Dendritic cell treated with granulocyte-macrophage colony-stimulating factor and Interleukin-4, amounts not matched to agents 40 ng/mL and 50 ng/mL, for 4 days (primary cell): ENCODE measurements at regions not wholly inside any gene's neighbourhood (a gene's known extent, or its start where the extent isn't known, plus 50 kb on each side); places are given as distances from the start of the nearest gene placed in this dataset.

Source experiments
- H3K27ac Mint-ChIP-seq: one replicate; pipeline ENCODE4 v1.8.0; 2022; ENCODE audit warnings: mild to moderate bottlenecking, mixed read lengths
- H3K27me3 Mint-ChIP-seq: one replicate; pipeline ENCODE4 v1.8.0; 2022; ENCODE audit warnings: mild to moderate bottlenecking, mixed read lengths
- H3K36me3 Mint-ChIP-seq: one replicate; pipeline ENCODE4 v1.8.0; 2022; ENCODE audit warnings: low read depth, mixed read lengths
- H3K4me1 Mint-ChIP-seq: one replicate; pipeline ENCODE4 v1.8.0; 2022; ENCODE audit warnings: low read depth, mixed read lengths
- H3K4me3 Mint-ChIP-seq: one replicate; pipeline ENCODE4 v1.8.0; 2022; ENCODE audit warnings: mild to moderate bottlenecking, moderate library complexity, mixed read lengths
- H3K9me3 Mint-ChIP-seq: one replicate; pipeline ENCODE4 v1.8.0; 2022; ENCODE audit warnings: mixed read lengths
- intact Hi-C: fragments of 100-400 bp; cut with micrococcal nuclease; formaldehyde crosslinking; loops from one replicate; pipeline ENCODE4 v1.15.0; 2022

DNA sequence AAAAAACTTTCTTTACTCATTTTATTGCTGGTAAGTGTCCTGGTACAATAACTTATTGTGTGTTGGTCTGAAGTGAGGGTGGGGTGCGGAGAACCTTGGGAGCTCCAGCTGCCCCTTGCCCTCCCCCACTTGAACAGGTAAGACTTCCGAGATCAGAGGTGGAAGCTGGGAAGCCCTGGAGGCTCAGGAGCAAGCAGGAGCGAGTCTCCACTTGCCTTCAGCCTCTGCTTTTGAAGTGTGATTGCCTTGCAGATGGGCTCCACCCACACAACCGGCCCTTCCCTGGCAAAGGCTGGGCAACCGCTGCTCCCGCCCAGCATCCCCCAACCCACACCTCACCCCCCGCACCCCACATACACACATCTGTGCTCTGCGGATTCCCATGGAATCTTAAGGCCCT is 179.6 kb downstream of the TFAP2C start:
- no peak overlapping the region for H3K27ac Mint-ChIP-seq
- H3K4me3 Mint-ChIP-seq, result no peak overlapping the region
- peaks cover 13% of the 10 kb centered on the region for H3K27me3 Mint-ChIP-seq
- no peaks in the 10 kb centered on the region for H3K36me3 Mint-ChIP-seq
- no peaks in the 10 kb centered on the region for H3K4me1 Mint-ChIP-seq
- intact Hi-C loops, result no loop called here
- no peaks in the 10 kb centered on the region for H3K9me3 Mint-ChIP-seq

DNA sequence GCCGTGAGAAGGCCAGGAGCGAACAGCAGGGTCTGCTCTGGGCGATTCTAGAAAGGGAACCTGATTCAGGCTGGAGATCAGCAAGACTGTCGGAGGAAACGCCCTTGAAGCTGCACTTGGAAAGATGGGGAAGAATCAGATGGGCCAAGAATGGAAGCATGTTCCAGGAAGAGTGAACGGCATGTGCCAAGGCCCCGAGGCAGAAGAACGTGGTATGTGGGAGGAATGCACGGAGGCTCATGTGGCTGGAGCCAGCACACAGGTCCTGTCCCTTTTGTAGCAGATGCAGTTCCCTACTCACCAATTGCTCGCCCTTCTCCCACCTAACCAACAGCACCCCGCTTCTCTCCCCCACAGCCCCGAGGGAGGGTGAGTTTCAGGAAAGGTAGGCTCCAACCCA is 180.6 kb downstream of the TFAP2C start:
- intact Hi-C loops, result no loop called here

DNA sequence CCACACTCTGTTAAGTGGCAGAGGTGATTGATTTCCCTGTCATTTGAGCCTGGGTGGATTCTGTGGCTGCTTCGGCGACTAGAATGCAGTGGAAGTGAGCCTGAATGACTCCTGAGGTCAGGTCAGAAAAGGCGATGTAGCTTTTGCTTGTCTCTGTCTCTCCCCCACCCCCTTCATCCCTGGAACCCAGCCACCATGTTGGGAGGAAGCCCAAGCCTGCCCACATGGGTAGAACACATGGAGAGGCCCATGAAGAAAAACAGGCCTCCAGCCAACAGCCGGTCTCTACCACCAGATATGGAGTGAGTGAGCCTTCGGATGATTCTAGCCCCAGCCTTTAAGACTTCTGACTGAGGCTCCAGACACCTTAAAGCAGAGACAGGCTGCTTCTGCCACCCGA is 181.0 kb downstream of the TFAP2C start:
- no peak overlapping the region for H3K4me3 Mint-ChIP-seq
- peaks cover 13% of the 10 kb centered on the region for H3K27me3 Mint-ChIP-seq
- H3K27ac Mint-ChIP-seq, result no peak overlapping the region
- no peaks in the 10 kb centered on the region for H3K9me3 Mint-ChIP-seq
- no peaks in the 10 kb centered on the region for H3K4me1 Mint-ChIP-seq
- H3K36me3 Mint-ChIP-seq, result no peaks in the 10 kb centered on the region
- intact Hi-C loops, result no loop called here

More for the DNA sequence above, 180.6 kb downstream of the TFAP2C start:
- Mint-ChIP-seq H3K27ac (no peak overlapping the region), H3K36me3 (no peaks in the 10 kb centered on the region), H3K4me1 (no peaks in the 10 kb centered on the region), H3K4me3 (no peak overlapping the region), H3K9me3 (no peaks in the 10 kb centered on the region), H3K27me3 (peaks cover 13% of the 10 kb centered on the region)

DNA sequence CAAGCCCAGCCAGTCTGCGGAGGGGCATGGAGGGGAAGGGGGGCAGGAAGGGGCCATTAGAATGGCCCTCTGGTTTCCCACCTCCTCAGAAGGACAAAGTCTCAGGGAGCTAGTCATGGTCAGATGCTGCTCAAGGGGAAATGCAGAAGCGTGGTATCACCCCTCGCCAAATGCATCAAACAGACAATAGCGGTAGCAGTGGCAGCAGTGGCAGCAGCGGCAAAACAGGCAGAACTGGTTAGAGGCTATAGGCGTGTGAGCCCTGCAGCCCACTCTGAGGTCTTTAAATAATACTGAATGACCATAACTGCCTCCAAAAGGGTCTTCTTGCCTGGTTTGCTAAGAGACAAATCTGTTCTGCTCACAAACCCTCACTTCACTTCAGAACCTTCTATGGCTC is 186.7 kb downstream of the TFAP2C start:
- intact Hi-C loops, result no loop called here
- Mint-ChIP-seq H3K27me3 (peaks cover 6% of the 10 kb centered on the region), H3K36me3 (no peaks in the 10 kb centered on the region), H3K27ac (no peak overlapping the region), H3K9me3 (no peaks in the 10 kb centered on the region), H3K4me3 (no peak overlapping the region), H3K4me1 (no peaks in the 10 kb centered on the region)

DNA sequence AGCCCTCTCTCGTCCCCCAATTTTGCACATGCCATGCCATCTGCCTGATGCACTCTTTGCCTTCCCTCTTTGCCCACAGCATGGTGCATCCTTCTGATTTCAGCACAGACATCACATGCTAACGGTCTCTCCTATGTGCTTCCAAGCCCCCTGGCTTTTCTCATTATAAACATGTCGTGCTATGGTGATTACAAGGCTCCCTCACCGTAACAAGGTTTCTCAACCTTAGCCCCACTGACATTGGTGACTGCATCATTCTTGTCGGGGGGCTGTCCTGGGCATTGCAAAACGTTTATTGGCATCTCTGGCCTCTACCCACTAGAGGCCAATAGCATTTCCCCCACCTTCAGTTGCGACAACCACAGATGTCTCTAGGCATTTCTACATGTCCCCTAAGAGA is 187.2 kb downstream of the TFAP2C start:
- Mint-ChIP-seq H3K27me3 (peaks cover 6% of the 10 kb centered on the region), H3K4me3 (no peak overlapping the region), H3K27ac (no peak overlapping the region), H3K9me3 (no peaks in the 10 kb centered on the region), H3K36me3 (no peaks in the 10 kb centered on the region), H3K4me1 (no peaks in the 10 kb centered on the region)
- intact Hi-C loops, result no loop called here

DNA sequence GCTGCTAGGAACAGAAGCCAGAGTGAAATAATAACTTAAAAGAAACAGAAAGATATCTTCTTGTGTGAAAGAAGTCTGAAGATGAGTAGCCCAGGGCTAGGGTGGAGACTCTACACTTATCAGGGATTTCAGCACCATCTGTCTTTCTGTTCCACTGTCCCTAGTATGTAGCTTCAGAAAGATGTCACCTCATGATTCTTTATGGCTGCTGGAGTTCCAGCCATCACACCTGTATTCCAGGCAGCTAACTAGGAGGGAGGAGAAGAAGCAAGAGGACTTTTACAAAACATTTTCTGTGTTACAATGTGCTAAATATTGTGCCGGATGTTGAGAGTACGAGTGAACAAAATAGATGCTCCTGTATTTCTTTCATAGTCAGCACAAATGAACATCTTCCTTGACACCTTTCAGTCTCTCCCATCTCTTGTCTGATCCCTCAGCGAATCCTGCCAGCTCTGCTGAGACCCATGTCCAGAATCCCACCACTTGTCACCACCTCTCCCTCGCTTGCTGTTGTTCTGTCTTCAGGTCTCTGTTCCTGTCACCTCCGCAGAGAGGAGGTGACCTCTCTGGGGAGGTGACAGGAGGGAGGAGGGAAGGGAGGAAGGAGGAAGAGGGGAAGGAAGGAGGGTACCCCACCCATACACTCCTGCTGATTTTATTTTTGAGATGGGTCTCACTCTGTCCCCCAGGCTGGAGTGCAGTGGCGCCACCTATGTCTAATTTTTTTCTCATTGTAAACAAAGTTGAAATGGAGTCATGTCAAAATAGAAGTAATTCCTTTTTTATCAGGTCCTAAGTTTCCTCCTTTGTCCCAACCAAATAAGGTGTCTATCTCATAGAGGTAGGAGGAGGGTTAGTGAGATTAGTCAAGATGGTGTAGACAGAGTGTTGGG is 188.9 kb downstream of the TFAP2C start:
- intact Hi-C loops, result no loop called here
- H3K27ac Mint-ChIP-seq, result no peak overlapping the region
- no peaks in the 10 kb centered on the region for H3K36me3 Mint-ChIP-seq
- no peaks in the 10 kb centered on the region for H3K9me3 Mint-ChIP-seq
- H3K27me3 Mint-ChIP-seq, result peaks cover 6% of the 10 kb centered on the region
- no peaks in the 10 kb centered on the region for H3K4me1 Mint-ChIP-seq
- no peak overlapping the region for H3K4me3 Mint-ChIP-seq

DNA sequence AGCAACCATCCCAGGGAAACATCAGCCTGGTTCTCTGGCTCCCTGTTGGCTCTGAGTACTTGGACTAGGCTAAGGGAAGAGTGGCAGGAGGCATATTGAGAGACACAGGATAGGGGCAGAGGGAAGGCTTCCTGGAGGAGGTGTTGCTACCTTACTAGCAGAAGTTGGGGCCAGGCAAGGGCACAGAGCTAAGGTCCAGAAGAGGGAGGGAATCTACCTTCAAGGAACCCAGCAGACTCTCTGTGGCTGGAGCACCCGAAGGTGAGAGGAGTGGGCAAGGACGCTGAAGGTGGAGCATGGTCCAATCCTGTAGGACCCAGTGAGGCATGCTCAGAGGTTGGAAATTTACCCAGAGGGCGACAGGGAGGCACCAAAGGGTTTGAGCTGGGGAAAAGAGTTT is 191.9 kb downstream of the TFAP2C start:
- Mint-ChIP-seq H3K27me3 (peaks cover 9% of the 10 kb centered on the region), H3K9me3 (no peaks in the 10 kb centered on the region), H3K36me3 (no peaks in the 10 kb centered on the region), H3K27ac (no peak overlapping the region), H3K4me3 (no peak overlapping the region), H3K4me1 (no peaks in the 10 kb centered on the region)
- intact Hi-C loops, result no loop called here

DNA sequence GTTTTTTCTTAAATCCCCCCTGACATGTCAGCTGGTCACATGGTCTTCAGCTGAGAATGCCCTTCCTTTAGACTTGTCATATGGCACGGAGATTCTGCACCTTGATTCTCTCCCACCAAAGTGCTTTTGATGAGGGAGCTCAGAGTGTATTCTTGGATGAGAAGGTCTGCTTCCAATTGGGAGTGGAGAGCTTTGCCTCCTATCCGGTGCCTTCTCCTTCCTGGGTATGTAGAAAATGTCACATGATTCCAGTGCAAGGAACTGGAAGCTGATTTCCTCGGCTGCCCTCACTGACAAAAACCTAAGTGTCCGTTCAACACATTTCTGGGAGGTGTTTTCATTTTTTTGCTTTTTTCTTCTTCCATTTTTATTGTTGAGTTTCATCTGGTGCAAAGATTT is 197.2 kb downstream of the TFAP2C start:
- no peaks in the 10 kb centered on the region for H3K4me1 Mint-ChIP-seq

DNA sequence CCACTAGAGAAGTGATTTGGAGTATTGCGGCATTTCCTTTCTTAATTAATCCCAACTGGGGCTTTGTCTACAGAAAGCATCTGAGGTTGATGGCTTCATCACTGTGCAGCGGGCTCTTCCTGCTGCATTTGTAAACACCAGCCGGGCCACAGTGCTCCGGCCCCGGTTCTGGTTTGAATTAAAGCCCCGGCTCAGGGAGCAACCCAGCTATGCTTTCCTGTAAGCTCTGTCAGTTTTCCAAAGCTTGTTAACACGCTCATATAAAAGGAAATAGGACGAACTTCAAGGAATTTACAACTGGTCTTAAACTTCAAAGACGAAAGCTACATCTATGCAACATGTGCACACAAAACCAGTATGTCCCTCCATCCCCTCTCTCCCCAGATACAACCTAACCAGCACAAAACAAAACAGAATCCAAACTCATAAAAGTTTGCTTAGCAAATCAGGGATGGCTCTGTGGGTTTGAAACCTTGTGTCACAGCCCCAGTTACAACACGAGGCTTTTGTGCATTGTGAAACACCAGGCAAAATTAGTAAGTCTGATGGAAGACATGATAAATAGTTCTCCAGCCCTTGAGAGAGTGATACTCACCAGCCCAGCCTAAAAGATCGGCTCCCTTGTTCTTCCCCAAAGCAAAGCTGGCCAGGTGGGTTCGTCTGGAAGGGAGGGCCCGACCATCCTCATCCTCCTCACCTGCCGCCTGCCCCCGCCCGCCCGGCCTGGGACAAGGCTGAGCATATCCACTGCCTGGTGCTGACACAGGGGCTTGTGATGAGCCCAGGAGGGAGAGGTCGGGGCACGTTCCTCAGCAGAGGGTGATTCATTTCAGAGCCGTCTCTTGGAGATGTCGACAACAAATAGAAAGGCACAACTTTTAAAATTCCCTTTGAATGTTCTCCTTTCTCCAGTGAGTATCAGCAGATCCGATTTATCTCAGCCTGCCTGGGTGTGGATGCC is 197.9 kb downstream of the TFAP2C start:
- Mint-ChIP-seq H3K9me3 (no peaks in the 10 kb centered on the region), H3K4me3 (no peak overlapping the region), H3K27me3 (peaks cover 32% of the 10 kb centered on the region), H3K4me1 (no peaks in the 10 kb centered on the region), H3K27ac (no peak overlapping the region), H3K36me3 (no peaks in the 10 kb centered on the region)
- intact Hi-C loops, result no loop called here

More for the DNA sequence above, 197.2 kb downstream of the TFAP2C start:
- no peaks in the 10 kb centered on the region for H3K36me3 Mint-ChIP-seq
- no peaks in the 10 kb centered on the region for H3K9me3 Mint-ChIP-seq
- H3K27me3 Mint-ChIP-seq, result peaks cover 32% of the 10 kb centered on the region
- no peak overlapping the region for H3K4me3 Mint-ChIP-seq
- H3K27ac Mint-ChIP-seq, result no peak overlapping the region
- intact Hi-C loops, result no loop called here

DNA sequence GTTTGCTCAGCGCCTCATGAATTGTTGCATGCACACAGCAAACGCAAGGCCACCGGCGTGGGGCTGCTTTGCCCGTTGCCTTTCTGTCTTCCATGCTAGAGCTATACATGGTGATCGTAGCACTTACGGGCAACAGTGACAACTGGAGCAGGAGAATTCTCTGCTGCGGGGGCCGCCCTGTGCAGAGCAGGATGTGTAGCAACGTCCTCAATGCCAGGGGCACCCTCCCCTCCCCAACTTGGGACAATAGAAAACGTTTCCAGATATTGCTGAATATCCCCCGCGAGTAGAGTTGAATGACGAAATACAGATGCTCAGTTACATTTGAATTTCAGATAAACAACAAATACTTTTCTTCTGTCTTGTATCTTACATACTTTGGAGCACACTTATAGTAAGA is 198.7 kb downstream of the TFAP2C start:
- no peak overlapping the region for H3K4me3 Mint-ChIP-seq
- H3K36me3 Mint-ChIP-seq, result no peaks in the 10 kb centered on the region
- H3K27me3 Mint-ChIP-seq, result peaks cover 35% of the 10 kb centered on the region
- H3K9me3 Mint-ChIP-seq, result no peaks in the 10 kb centered on the region
- intact Hi-C loops, result no loop called here
- H3K27ac Mint-ChIP-seq, result no peak overlapping the region
- H3K4me1 Mint-ChIP-seq, result no peaks in the 10 kb centered on the region

DNA sequence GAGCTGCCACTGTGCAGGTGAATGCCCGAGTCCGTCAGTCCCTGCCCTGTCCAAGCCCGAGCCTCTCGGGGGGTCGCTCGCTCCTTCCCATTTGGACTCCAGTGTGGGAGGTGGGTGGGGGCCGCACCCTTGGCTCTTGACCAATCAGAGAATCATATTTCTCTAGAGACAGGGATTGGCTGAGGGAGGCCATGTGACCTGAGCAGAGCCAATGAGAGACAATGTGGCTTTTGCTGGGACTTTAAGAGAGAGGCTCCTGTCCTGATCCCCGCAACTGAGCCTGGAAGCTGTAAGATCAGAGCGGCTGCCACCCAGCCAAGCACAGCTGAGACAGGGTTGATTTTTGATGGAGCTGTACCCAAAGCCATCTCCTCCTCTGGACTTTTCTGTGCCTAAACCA is 199.3 kb downstream of the TFAP2C start:
- no peak overlapping the region for H3K27ac Mint-ChIP-seq
- no peak overlapping the region for H3K4me3 Mint-ChIP-seq
- intact Hi-C loops, result no loop called here

DNA sequence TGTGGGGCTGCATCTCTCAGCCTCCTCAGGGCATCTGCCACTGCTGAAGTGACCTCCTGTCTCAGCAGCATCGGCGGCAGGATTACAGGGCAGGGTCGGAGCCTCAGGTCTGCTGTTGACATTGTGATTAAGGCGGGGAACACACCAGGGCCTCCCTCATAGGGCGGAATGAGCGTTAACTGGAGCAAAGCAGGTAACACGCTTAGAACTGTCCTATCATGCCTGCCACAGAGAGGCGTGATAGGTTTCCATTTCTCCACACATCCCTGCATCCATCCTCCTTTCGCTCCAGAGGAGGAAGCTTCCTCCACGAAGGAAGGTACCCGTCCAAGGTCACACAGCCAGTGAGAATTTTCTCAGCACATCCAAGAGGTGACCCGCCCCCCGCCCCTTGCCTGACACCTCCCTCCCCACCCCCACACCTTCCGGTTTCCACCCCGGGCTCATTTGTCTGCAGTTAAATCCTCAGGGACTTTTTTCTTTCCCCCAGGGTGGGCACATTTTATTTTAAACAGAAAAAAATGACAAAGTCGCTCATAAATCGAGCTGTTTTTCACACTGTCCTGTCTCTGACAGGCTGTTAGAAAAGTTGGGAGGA is 200.8 kb downstream of the TFAP2C start:
- intact Hi-C loops, result no loop called here
- no peak overlapping the region for H3K4me3 Mint-ChIP-seq
- no peaks in the 10 kb centered on the region for H3K9me3 Mint-ChIP-seq
- no peaks in the 10 kb centered on the region for H3K4me1 Mint-ChIP-seq
- H3K27ac Mint-ChIP-seq, result no peak overlapping the region
- no peaks in the 10 kb centered on the region for H3K36me3 Mint-ChIP-seq
- peaks cover 35% of the 10 kb centered on the region for H3K27me3 Mint-ChIP-seq

More for the DNA sequence above, 199.3 kb downstream of the TFAP2C start:
- H3K36me3 Mint-ChIP-seq, result no peaks in the 10 kb centered on the region
- no peaks in the 10 kb centered on the region for H3K4me1 Mint-ChIP-seq
- H3K9me3 Mint-ChIP-seq, result no peaks in the 10 kb centered on the region
- peaks cover 35% of the 10 kb centered on the region for H3K27me3 Mint-ChIP-seq

DNA sequence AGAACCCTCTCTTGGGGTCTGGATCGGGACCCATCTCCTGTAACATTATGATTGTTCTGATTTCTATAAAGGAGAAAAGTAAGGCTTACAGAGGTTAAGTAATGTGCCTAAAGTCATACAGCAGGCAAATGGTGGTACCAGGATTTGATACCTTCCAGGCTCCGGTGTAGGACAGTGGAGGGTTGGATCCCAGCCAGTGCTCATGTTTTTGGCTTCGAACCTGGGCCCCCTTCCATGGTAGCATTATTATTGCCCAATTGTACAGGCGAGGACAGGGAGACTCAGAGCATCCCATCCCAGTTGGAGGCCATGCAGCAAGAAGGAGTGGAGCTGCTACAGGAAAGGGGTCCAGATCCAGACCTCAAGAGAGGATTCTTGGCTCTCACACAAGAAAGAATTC is 202.7 kb downstream of the TFAP2C start:
- intact Hi-C loops, result no loop called here
- peaks cover 28% of the 10 kb centered on the region for H3K27me3 Mint-ChIP-seq
- no peaks in the 10 kb centered on the region for H3K36me3 Mint-ChIP-seq
- H3K4me1 Mint-ChIP-seq, result no peaks in the 10 kb centered on the region
- H3K27ac Mint-ChIP-seq, result no peak overlapping the region
- H3K9me3 Mint-ChIP-seq, result no peaks in the 10 kb centered on the region
- H3K4me3 Mint-ChIP-seq, result no peak overlapping the region

DNA sequence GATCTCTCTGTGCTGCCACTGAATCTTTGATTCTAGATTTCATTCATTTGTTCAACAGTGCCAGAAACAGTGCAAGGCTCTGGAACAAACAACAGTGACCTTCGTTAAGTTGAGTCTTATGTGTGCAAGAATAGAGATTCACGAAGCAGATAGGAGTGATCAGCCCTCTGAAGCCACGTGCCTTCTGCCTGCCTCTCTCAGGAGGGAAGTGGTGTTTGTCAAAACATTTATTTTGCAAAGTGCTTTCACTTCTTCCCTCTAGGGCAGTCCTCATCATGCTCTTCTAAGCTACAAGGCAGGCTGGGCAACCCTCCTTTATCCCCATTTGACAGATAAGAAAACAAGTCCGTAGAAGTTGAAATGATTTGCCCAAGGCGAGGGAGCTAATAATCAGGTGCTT is 204.3 kb downstream of the TFAP2C start:
- Mint-ChIP-seq H3K4me3 (no peak overlapping the region), H3K9me3 (no peaks in the 10 kb centered on the region), H3K36me3 (no peaks in the 10 kb centered on the region), H3K4me1 (no peaks in the 10 kb centered on the region), H3K27me3 (peaks cover 22% of the 10 kb centered on the region), H3K27ac (no peak overlapping the region)
- intact Hi-C loops, result no loop called here
